HG03196 (cell line): ENCODE measurements at regions not wholly inside any gene's neighbourhood (a gene's known extent, or its start where the extent isn't known, plus 50 kb on each side); places are given as distances from the start of the nearest gene placed in this dataset.
"Not testable (repeated sequence)": the region's sequence is repeated elsewhere in the genome, so short reads cannot be mapped to it uniquely, and the experiment has no call there.

ENCODE experiments used
- ATAC-seq: cut with Tn5 transposase; IDR thresholded peaks from one replicate; pipeline ENCODE4 v1.9.1; 2021; ENCODE audit not compliant: unreplicated experiment

DNA sequence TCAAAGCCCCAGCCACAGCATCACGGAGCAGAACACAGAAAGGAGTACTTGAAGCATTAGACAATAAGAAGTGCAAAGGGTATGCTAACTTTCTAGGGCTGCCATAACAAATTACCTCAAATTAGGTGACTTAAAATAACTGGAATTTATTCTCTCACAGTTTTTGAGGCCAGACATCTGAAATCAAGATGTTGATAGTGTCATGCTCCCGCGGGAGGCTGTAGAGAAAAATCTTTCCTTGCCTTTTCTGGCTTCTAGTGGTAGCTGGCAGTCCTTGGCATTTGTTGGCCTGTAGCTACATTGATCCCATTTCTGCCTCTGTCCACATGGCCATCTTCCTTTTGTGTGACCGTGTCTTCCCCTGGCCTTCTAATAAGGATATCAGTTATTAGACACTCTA lies 51.9 kb upstream of the SPDL1 start:
- ATAC-seq = no peak

- ATAC-seq = no peak
Measured at GRCh38 chr5:169527863-169528262, 55.7 kb upstream of the SPDL1 start.

GRCh38 chr5:169527066-169527465 lies 56.5 kb upstream of the SPDL1 start:
- no peak for ATAC-seq

DNA sequence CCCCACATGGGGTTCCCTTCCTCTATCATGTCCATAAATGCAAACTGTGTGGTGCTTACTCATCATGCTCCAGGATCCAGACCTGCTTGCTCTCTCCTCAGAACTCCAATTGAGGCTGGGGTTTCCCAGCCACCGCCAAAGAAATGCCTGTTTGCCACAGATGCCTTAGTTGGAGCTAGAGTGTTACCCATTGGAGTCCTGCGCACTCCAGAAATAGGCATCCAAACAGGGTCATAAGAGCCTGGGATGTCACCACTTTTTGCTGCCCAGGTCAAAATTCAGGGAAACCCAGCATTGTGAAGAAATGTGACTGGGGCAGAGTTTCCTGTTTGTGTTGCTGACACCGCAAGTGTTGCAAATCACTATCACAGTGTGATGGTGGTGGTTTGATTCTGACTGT lies 60.7 kb upstream of the SPDL1 start:
- no peak for ATAC-seq

GRCh38 chr5:169521366-169521983 lies 62.1 kb upstream of the SPDL1 start:
- no peak for ATAC-seq

DNA sequence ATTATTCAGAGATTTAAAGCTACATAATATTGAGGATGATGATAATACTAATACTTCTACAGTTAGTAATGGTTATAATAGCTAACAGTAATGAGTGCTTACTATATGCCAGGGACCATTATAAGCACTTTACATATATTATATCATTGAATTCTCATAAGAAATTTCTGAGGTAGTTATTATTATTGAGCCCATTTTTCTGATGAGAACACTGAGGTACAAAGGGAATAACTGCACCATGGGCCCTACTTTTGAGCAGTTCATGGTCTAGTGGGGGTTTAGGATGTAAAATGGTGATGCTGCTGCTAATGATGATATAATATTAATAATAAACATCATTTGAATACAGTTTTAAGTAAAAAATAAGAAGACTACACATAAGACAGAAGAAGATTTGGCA lies 64.2 kb upstream of the SPDL1 start:
- ATAC-seq = no peak

DNA sequence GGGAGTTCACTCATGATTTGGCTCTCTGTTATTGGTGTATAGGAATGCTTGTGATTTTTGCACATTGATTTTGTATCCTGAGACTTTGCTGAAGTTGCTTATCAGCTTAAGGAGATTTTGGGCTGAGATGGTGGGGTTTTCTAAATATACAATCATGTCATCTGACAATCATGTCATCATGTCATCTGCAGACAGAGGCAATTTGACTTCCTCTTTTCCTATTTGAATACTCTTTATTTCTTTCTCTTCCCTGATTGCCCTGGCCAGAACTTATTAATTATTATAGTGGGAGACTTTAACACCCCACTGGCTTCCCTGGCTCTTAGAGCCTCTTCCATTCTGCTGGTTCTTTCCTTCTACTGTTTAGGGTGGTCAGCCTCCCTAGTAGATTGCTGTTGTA lies 64.8 kb upstream of the SPDL1 start:
- ATAC-seq = not testable (repeated sequence)

DNA sequence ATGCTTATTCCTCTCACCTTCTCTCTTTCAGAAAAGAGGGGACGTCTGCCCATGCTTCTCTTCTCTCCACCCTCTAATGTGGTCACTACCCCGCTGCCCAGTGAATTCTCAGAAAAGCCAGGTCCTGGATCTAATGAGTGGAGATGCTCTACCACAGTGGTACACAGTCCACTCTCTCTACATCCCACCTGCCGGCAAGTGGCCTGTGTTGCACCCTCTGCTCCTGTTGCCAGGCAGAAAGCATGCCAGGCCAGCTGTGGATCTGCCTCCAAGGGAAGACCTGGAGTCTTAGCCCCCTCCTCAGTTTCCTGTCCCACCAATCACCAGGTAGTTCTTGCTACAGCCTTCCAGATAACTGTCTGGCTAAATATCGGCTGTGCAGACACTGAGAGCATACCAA lies 71.2 kb upstream of the SPDL1 start:
- ATAC-seq = no peak

DNA sequence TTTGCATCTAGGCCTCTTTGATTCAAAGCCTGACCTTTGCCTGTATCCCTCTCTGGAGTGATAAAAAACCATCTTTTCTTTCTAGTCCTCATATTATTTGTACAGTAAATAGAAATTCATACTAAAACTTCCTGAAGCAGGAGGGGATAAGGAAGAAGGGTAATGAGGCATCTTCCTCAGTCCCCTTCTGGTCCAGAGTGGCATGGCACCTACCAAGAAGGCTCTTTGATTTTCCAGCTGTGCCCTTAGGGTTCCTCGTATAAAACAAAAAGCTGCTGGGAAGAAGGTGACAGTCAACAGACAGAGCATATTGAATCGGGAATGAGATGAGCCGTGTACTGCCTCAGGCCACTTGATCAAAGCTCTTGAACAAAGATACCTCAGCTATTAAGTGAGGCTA lies 71.9 kb upstream of the SPDL1 start:
- no peak for ATAC-seq

DNA sequence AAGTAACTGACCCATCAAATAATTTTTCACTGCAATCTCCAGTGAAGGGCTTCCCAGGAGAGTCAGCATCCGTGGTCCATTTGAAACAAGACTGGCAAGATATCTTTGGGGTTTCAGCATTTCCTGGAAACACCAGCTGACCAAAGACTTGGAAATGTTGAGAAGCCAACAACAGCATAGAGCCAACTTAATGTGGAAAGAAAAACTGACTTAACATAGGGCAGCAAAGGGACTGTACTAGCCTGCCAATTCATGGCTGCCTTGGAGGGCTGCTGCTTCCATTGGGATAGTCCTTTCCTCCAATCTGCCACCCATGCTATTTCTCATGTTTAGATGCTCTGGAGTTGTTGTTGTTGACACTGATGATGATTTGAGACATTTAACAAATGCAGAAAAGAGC lies 76.5 kb upstream of the SPDL1 start:
- ATAC-seq = no peak

- no peak for ATAC-seq
Measured at GRCh38 chr5:169503886-169504285, 79.7 kb upstream of the SPDL1 start.

DNA sequence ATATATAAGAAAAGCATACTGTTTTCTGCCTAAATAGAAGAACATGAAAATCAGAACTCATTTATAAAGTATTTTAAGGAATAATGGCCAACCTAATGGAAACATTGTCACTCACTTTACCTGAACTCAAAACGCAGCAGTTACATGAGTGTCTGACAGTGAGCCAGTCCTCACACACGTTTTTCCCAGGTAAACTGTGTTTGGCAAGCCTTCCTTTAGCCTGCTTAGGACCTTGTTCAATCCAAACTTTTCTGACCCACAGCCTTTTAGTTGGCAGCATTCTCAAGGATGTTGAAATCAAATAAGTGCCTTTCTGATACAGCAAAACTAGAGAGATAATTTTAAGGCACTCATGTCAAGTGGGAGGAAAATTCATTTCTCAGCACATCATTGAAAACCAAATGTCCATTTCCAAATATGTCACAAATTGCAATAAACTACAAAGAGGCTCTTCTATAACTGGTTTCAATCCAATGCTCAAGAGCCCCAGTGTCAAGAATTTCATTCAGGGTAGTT lies 83.5 kb upstream of the SPDL1 start:
- ATAC-seq = no peak

DNA sequence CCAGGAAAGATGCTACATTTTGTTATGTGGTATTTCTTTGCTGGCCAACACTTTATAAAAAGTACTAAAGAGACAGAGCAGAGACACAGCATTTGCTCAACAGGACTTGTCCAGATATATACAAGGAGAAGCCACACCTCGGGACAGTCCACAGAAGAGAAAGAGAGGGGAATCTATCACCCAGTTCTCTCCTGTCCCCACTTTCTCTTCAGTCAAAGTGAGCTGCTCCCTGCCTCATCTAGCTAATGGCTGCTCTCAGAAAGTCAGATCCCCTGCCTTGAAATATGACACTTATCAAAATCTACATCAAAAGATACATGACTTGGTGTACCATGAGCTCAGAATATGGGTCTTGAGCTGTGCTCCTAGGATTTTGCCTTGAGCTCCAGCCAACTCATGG lies 86.7 kb upstream of the SPDL1 start:
- no peak for ATAC-seq

DNA sequence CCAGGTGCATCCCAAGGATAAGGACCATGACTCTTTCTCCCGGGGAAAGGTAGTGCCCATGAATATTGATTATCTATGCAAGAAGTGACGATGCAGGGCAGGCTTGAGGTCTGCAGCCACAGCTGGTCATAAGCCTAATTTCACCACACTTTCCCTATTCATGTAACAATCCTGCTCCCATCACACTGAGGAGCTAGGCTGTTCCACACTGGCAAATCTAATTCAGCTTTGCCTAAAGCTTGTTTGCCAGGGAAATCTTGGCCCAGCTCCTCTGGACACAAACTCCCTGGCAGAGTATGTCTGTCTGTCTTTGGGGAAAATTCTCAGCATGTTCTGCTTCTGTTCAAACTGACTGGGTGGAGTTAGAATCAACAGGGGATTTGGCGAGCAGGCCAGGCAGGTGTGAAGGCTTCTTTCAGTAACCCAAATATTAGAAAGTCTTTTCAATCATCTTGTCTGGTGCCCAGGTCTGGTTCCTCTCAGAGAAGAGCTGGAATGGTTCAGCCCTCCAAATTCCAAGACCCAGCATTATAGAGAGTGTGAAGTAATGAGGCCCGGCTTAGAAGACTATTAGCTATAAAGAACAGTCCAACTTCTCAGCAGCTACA lies 88.5 kb upstream of the SPDL1 start:
- ATAC-seq = no peak

GRCh38 chr5:169494383-169494935 lies 89.1 kb upstream of the SPDL1 start:
- ATAC-seq = no peak

GRCh38 chr5:169474226-169474625 lies 109.3 kb upstream of the SPDL1 start:
- ATAC-seq = no peak

DNA sequence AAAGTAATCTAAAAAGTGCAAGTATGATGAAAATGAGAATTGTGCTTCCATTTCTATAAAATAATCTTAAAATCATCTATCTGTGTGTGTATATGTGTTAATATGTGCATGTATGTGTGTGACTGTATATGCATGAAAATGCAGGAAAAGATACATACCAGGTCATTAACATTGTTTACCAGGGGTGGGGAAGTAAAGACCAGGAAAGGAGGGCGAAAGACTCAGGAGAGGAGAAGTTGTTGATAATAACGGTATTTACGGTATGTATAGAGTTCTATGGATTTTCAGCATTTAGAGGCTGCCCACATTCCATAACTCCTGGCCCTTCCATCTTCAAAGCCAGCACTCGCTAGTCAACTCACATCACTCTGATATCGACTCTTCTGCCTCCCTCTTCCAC lies 111.0 kb upstream of the SPDL1 start:
- ATAC-seq = no peak

DNA sequence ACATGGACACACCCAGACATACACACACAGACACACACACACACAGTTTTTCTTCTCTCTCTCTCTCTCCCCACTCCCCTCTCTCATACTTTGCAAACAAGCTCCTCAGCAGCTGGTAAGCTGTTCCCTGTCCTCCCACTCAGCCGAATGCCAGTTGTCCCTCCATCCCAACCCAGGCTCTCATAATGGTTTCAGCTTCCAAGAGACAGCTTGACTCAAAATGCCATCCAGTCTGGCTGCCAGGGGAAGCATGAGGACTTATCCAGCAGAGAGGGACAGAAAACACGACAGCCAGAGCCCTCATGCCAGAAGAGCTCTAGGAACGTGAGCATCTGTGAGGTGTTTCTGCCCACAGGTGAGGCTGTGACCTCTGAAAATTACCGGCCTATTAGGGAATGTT lies 112.6 kb upstream of the SPDL1 start:
- ATAC-seq = no peak

GRCh38 chr5:169467041-169467771 lies 116.4 kb upstream of the SPDL1 start:
- no peak for ATAC-seq

GRCh38 chr5:169460896-169461295 lies 122.7 kb upstream of the SPDL1 start:
- ATAC-seq = no peak

DNA sequence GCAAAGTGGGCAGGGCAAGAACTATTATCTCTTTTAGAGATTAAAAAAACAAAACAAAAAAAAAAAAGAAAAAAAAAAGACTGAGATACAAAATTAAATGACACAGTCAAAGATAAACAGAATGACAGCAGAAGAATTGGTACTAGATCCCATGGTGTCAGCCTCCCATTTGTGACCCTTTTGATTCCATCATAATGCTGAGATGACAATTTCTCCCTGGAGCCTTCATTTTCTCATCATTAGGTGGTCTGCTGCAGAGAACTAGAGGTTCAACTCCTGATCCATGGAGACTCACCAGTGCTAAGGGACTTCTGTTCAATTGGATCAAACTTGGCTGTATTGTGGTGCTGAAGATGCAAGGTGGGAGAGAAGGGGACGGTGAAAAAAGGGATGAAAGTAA lies 123.5 kb upstream of the SPDL1 start:
- no peak for ATAC-seq

DNA sequence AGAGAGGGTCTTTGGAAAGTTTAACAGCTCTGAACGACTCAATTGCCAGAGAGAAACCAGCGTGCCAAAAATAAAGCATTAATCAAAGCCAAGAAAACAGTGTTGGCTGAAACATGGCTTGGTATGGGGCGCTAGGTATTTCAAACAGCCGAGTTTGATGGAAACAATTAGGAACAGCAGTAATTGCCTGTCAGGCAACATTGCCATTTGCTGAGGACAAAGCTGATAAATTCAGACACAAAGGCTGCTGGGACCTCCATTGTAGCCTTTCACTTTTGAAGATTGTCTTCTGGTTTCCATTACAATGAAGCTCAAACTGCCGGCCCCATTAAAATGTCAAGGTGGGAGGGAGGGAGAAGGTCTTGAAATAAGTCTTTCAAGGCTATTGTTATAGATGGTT lies 125.4 kb upstream of the SPDL1 start:
- no peak for ATAC-seq
